HCT116 (cell line): ENCODE measurements at regions not wholly inside any gene's neighbourhood (a gene's known extent, or its start where the extent isn't known, plus 50 kb on each side); places are given as distances from the start of the nearest gene placed in this dataset.

Experiments
- ATAC-seq: fragments of 200-7000 bp; cut with Tn5 transposase; 2 replicates; pipeline ENCODE4 v1.9.1; 2020; ENCODE audit warnings: mild to moderate bottlenecking, moderate library complexity
- BruUV-seq: library from RNA; stranded (reverse); fragments of 400-500 nt; replicated peaks from 2 replicates; lab custom pipeline; 2021; lab: Mats Ljungman, UMichigan
- CTCF ChIA-PET: fragments of 300-600 bp; sonication (Branson Sonifier 250); formaldehyde crosslinking; loops from one replicate; lab custom pipeline; 2021; ENCODE audit warnings: antibody characterized with exemption; lab: Charles Lee
- POLR2A ChIA-PET: fragments of 300-600, 350-600 bp; sonication (Branson Sonifier 250); formaldehyde crosslinking; loops from one replicate; lab custom pipeline; 2021; ENCODE audit warnings: antibody characterized with exemption; lab: Charles Lee
- RAD21 ChIA-PET, 2 experiments: fragments of 300-600 bp; sonication (Branson Sonifier 250); formaldehyde crosslinking; loops; one replicate each; lab custom pipeline; 2023; ENCODE audit warnings: low total read pairs in 2 of 2; ENCODE audit not compliant: uncharacterized antibody in 2 of 2, unreplicated experiment in 2 of 2, low non-redundant PET in 1 of 2; lab: Charles Lee
- DNase-seq: peaks from one replicate; pipeline ENCODE4 v3.0.0-alpha.2; 2010; ENCODE audit warnings: low read depth, low spot score
- H2AFZ ChIP-seq: fragments of 200-600 bp; shearing (Covaris generic), sonication (generic); 2 replicates; pipeline ENCODE4 v1.6.1; 2017; ENCODE audit warnings: low read depth, mixed run types, mixed read lengths, antibody characterized with exemption, low read length; ENCODE audit not compliant: poor library complexity, severe bottlenecking
- H3K27ac ChIP-seq: 2 replicates; pipeline ENCODE4 v1.5.1; 2012; ENCODE audit warnings: low read depth, low read length
- H3K27me3 ChIP-seq: fragments of 200-600 bp; sonication (generic); 2 replicates; pipeline ENCODE4 v1.6.1; 2016; ENCODE audit warnings: mixed run types, low read length, mixed read lengths; ENCODE audit not compliant: insufficient read depth
- H3K36me3 ChIP-seq, 2 experiments: fragments of 200-500 bp in 1 of 2; fragments of 200-600 bp in 1 of 2; sonication (Bioruptor generic) in 1 of 2; sonication (generic) in 1 of 2; 2 replicates each; pipeline versions ENCODE4 v1.5.1 to v1.6.1; 2014 to 2016; ENCODE audit warnings: low read length in 2 of 2, inconsistent platforms in 1 of 2, mixed read lengths in 1 of 2, mixed run types in 1 of 2; ENCODE audit not compliant: insufficient read depth in 2 of 2, control insufficient read depth in 1 of 2
- H3K4me1 ChIP-seq, 2 experiments: fragments of 200-600 bp in 1 of 2; sonication (generic) in 1 of 2; 2 replicates each; pipeline versions ENCODE4 v1.5.1 to v1.6.1; 2012 to 2017; ENCODE audit warnings: low read length in 2 of 2, inconsistent platforms in 1 of 2, mild to moderate bottlenecking in 1 of 2, mixed read lengths in 1 of 2, mixed run types in 1 of 2, moderate library complexity in 1 of 2; ENCODE audit not compliant: insufficient read depth in 2 of 2, control insufficient read depth in 1 of 2
- H3K4me2 ChIP-seq: fragments of 200-600 bp; sonication (generic); 2 replicates; pipeline ENCODE4 v1.6.1; 2017; ENCODE audit warnings: mixed run types, low read length, mixed read lengths
- H3K4me3 ChIP-seq, 2 experiments: fragments of 200-600 bp in 1 of 2; sonication (generic) in 1 of 2; replicated peaks in 1 of 2; 2 replicates each; pipeline ENCODE4 v1.5.1; 2011 to 2016; ENCODE audit warnings: low read length in 2 of 2, control low read depth in 1 of 2, low read depth in 1 of 2, mild to moderate bottlenecking in 1 of 2, mixed read lengths in 1 of 2, mixed run types in 1 of 2
- H3K79me2 ChIP-seq: fragments of 200-600 bp; sonication (generic); 2 replicates; pipeline ENCODE4 v1.6.1; 2017; ENCODE audit warnings: mild to moderate bottlenecking, mixed run types, low read length, moderate library complexity, mixed read lengths; ENCODE audit not compliant: insufficient read depth
- H3K9ac ChIP-seq: fragments of 200-600 bp; sonication (generic); 2 replicates; pipeline ENCODE4 v1.6.1; 2016; ENCODE audit warnings: low read length, mixed read lengths
- H3K9me2 ChIP-seq: fragments of 200-600 bp; sonication (generic), shearing (Covaris generic); 2 replicates; pipeline ENCODE4 v1.6.1; 2017; ENCODE audit warnings: mixed run types, mild to moderate bottlenecking, moderate library complexity; ENCODE audit not compliant: insufficient read depth
- H3K9me3 ChIP-seq, 2 experiments: fragments of 200-500 bp in 1 of 2; fragments of 200-600 bp in 1 of 2; sonication (Bioruptor generic) in 1 of 2; sonication (generic) in 1 of 2; 2 replicates each; pipeline ENCODE4 v1.6.1; 2014 to 2017; ENCODE audit warnings: low read length in 2 of 2, mixed read lengths in 2 of 2, inconsistent platforms in 1 of 2, low read depth in 1 of 2, mild to moderate bottlenecking in 1 of 2, mixed run types in 1 of 2, moderate library complexity in 1 of 2; ENCODE audit not compliant: control insufficient read depth in 1 of 2, insufficient read depth in 1 of 2
- H4K20me1 ChIP-seq: fragments of 200-600 bp; sonication (generic), shearing (Covaris generic); 2 replicates; pipeline ENCODE4 v1.6.1; 2017; ENCODE audit warnings: mixed run types, mild to moderate bottlenecking, moderate library complexity; ENCODE audit not compliant: insufficient read depth
- ATF3 ChIP-seq: IDR thresholded peaks from 2 replicates; pipeline ENCODE4 v1.6.1; 2012
- CBX3 ChIP-seq: IDR thresholded peaks from 2 replicates; pipeline ENCODE4 v1.6.1; 2012; ENCODE audit warnings: low read depth
- CEBPB ChIP-seq: IDR thresholded peaks from 2 replicates; pipeline ENCODE4 v1.6.1; 2012; ENCODE audit warnings: low read depth
- CTCF ChIP-seq, 3 experiments: fragments of 200-600 bp in 1 of 3; sonication (generic) in 1 of 3; IDR thresholded peaks in 2 of 3; conservative IDR thresholded peaks in 1 of 3; 2 replicates each; pipeline ENCODE4 v1.5.1; 2012 to 2017; ENCODE audit warnings: low read depth in 2 of 3, low read length in 2 of 3, antibody characterized with exemption in 1 of 3, borderline replicate concordance in 1 of 3, control low read depth in 1 of 3, mild to moderate bottlenecking in 1 of 3, mixed read lengths in 1 of 3, mixed run types in 1 of 3, moderate library complexity in 1 of 3; ENCODE audit not compliant: insufficient read depth in 1 of 3
- EGR1 ChIP-seq: IDR thresholded peaks from 2 replicates; pipeline ENCODE4 v1.6.1; 2012; ENCODE audit warnings: low read depth
- ELF1 ChIP-seq: IDR thresholded peaks from 2 replicates; pipeline ENCODE4 v1.6.1; 2012; ENCODE audit warnings: low read depth, borderline replicate concordance
- EZH2 ChIP-seq: fragments of 200-600 bp; sonication (generic); IDR thresholded peaks from 2 replicates; pipeline ENCODE4 v1.6.1; 2017; ENCODE audit warnings: antibody characterized with exemption, mixed run types
- EZH2phosphoT487 ChIP-seq: fragments of 200-600 bp; IDR thresholded peaks from 2 replicates; pipeline ENCODE4 v1.6.1; 2018; ENCODE audit warnings: antibody characterized with exemption, borderline replicate concordance
- FOSL1 ChIP-seq: IDR thresholded peaks from 2 replicates; pipeline ENCODE4 v1.6.1; 2012; ENCODE audit warnings: low read depth
- MAX ChIP-seq: IDR thresholded peaks from 2 replicates; pipeline ENCODE4 v1.6.1; 2012
- RAD21 ChIP-seq: IDR thresholded peaks from 2 replicates; pipeline ENCODE4 v1.6.1; 2012; ENCODE audit warnings: low read depth, mild to moderate bottlenecking
- SP1 ChIP-seq: IDR thresholded peaks from 2 replicates; pipeline ENCODE4 v1.6.1; 2012; ENCODE audit warnings: low read depth
- TCF7L2 ChIP-seq: IDR thresholded peaks from 2 replicates; pipeline ENCODE4 v1.7.0; 2011; ENCODE audit warnings: borderline replicate concordance, inconsistent platforms; ENCODE audit not compliant: insufficient read depth, insufficient read length; ENCODE audit errors: extremely low read depth
- YY1 ChIP-seq: IDR thresholded peaks from 2 replicates; pipeline ENCODE4 v1.6.1; 2011; ENCODE audit warnings: low read length, low read depth, moderate library complexity, mild to moderate bottlenecking; ENCODE audit not compliant: insufficient replicate concordance; ENCODE audit errors: extremely low read depth
- ZBTB33 ChIP-seq: IDR thresholded peaks from 2 replicates; pipeline ENCODE4 v1.6.1; 2011; ENCODE audit warnings: mild to moderate bottlenecking, low read length, moderate library complexity; ENCODE audit not compliant: insufficient replicate concordance; ENCODE audit errors: extremely low read depth
- ZFX ChIP-seq: fragments of 450-650 bp; IDR thresholded peaks from 2 replicates; pipeline ENCODE4 v1.6.1; 2017
- ZNF274 ChIP-seq: fragments of 200-500 bp; sonication (Bioruptor generic); IDR thresholded peaks from 2 replicates; pipeline ENCODE4 v1.6.1; 2014; ENCODE audit warnings: mild to moderate bottlenecking, low read depth, low read length, inconsistent platforms
- intact Hi-C: fragments of 100-400 bp; cut with micrococcal nuclease; formaldehyde crosslinking; loops from 2 replicates; pipeline ENCODE4 v1.10.0; 2022

GRCh38 chr4:15148199-15148598 is 145.9 kb downstream of the CPEB2 start (continued):
- TF ChIP-seq CTCF (IDR thresholded peaks at IDR 0.05 in 2 of 3, conservative IDR thresholded peaks at IDR 0.05 in 1 of 3; ENCODE audit: borderline replicate concordance in 1 of 3, insufficient read depth in 1 of 3, low read depth in 2 of 3, low read length in 2 of 3): no peak
- TF ChIP-seq ATF3: no peak
- TF ChIP-seq ZBTB33: no peak
- no peak for TF ChIP-seq RAD21
- TF ChIP-seq SP1: no peak
- TF ChIP-seq EGR1: no peak
- no peak for TF ChIP-seq ELF1
- TF ChIP-seq, all 23 proteins: peak for 0

GRCh38 chr4:15148691-15149090 is 146.4 kb downstream of the CPEB2 start:
- ChIA-PET POLR2A (no interaction called here), RAD21 (no interaction called here), CTCF (no interaction called here)
- Histone ChIP-seq H3K79me2 (no peaks in the 10 kb centered on the region), H3K27ac (no peak overlapping the region), H4K20me1 (no peaks in the 10 kb centered on the region), H3K36me3 (no peaks in the 10 kb centered on the region), H3K9ac (no peak overlapping the region), H3K27me3 (no peaks in the 10 kb centered on the region), H3K4me2 (no peak overlapping the region), H3K4me1 (peaks cover 15 to 20% of the 10 kb centered on the region in 2 experiments), H2AFZ (no peak overlapping the region), H3K9me3 (no peaks in the 10 kb centered on the region), H3K4me3 (no peak overlapping the region), H3K9me2 (no peaks in the 10 kb centered on the region)
- TF ChIP-seq ZFX (no peak), EZH2 (no peak), FOSL1 (no peak), EZH2phosphoT487 (no peak), EGR1 (no peak), RAD21 (no peak), MAX (no peak), YY1 (no peak), CEBPB (no peak), TCF7L2 (no peak), ZNF274 (no peak), CBX3 (no peak)
- BruUV-seq: no TSS peak
- ATAC-seq (no peak), DNase-seq (no peak)
- intact Hi-C loops: no loop called here
